Brain microvascular endothelial cell (primary cell): ENCODE measurements at regions not wholly inside any gene's neighbourhood (a gene's known extent, or its start where the extent isn't known, plus 50 kb on each side); places are given as distances from the start of the nearest gene placed in this dataset.
"Not testable (repeated sequence)": the region's sequence is repeated elsewhere in the genome, so short reads cannot be mapped to it uniquely, and the experiment has no call there.

ENCODE experiments used
- DNase-seq: peaks from one replicate; pipeline ENCODE4 v3.0.0-alpha.2; 2020
- H3K27ac ChIP-seq: fragments of 250-450 bp; sonication (Bioruptor Pico); 2 replicates; pipeline ENCODE4 v1.5.1; 2020; ENCODE audit warnings: mild to moderate bottlenecking, moderate library complexity
- H3K27me3 ChIP-seq: fragments of 250-450 bp; sonication (Bioruptor Pico); replicated peaks from 2 replicates; pipeline ENCODE4 v1.5.1; 2020; ENCODE audit warnings: mild to moderate bottlenecking
- H3K36me3 ChIP-seq: fragments of 250-450 bp; sonication (Bioruptor Pico); replicated peaks from 2 replicates; pipeline ENCODE4 v1.5.1; 2020; ENCODE audit warnings: mild to moderate bottlenecking
- H3K4me3 ChIP-seq: 2 replicates; pipeline ENCODE4 v1.5.1; 2011; ENCODE audit warnings: low read depth, mild to moderate bottlenecking, control low read depth, low read length, moderate library complexity
- CTCF ChIP-seq: IDR thresholded peaks from 2 replicates; pipeline ENCODE4 v1.5.1; 2011; ENCODE audit warnings: low read depth, mild to moderate bottlenecking, moderate library complexity, low read length, control low read depth, inconsistent platforms; ENCODE audit errors: missing control alignments
- in situ Hi-C: cut with HindIII; loops from 2 replicates; pipeline ENCODE4 v1.10.0; 2017; ENCODE audit warnings: low sequenced_read_pairs, low pct_ligation_motif_present

DNA sequence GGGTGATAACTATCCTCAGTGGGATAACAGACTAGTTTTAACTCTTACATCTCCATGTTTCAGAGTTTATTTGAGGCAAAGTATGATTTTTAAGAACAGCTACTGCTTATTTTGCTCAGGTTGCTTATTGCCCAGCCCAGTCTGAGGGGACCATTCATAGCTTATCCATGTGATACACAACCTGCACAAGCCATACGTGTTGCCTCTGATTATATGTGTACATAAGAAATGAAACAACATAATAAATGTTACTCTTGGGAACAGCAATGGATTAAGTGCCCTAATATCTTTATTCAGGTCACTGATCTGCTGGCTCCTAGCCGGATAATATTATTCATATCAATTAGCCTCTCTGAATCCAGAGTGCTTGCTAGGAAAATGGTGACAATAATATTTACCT, 236.2 kb downstream of the CGGBP1 start:
- H3K27me3 ChIP-seq = no peaks in the 10 kb centered on the region
- H3K36me3 ChIP-seq = no peaks in the 10 kb centered on the region

DNA sequence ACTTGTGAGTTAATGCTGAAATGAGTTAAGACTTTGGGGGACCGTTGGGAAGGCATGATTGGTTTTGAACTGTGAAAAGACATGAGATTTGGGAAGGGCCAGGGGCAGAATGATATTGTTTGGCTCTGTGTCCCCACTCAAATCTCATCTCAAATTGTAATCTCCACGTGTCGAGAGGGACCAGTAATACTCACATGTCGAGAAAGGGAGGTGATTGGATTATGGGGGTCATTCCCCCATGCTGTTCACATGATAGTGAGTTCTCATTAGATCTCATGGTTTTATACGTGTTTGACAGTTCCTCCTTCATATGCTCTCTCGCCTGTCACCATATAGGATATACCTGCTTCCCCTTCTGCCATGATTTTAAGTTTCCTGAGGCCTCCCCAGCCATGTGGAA, 245.3 kb downstream of the CGGBP1 start:
- H3K27me3 ChIP-seq, DNase-seq, H3K27ac ChIP-seq, H3K36me3 ChIP-seq, in situ Hi-C loops, H3K4me3 ChIP-seq: not testable (repeated sequence)

More for the DNA sequence above, 236.2 kb downstream of the CGGBP1 start:
- no peak overlapping the region for H3K4me3 ChIP-seq
- in situ Hi-C loops = no loop called here
- DNase-seq = no peak
- no peak for TF ChIP-seq CTCF
- H3K27ac ChIP-seq = no peak overlapping the region

GRCh38 chr3:87811953-87812352, 246.9 kb downstream of the CGGBP1 start:
- DNase-seq = no peak
- no peaks in the 10 kb centered on the region for H3K27me3 ChIP-seq
- H3K4me3 ChIP-seq = no peak overlapping the region
- H3K36me3 ChIP-seq = no peaks in the 10 kb centered on the region
- no peak overlapping the region for H3K27ac ChIP-seq
- in situ Hi-C loops = no loop called here
- no peak for TF ChIP-seq CTCF

- H3K4me3 ChIP-seq = no peak overlapping the region
- peak overlapping the region; percentile 58 for H3K27ac ChIP-seq
- H3K27me3 ChIP-seq = no peaks in the 10 kb centered on the region
- no peaks in the 10 kb centered on the region for H3K36me3 ChIP-seq
- peak; percentile 36 for DNase-seq
- TF ChIP-seq CTCF = no peak
- in situ Hi-C loops = no loop called here
These were observed 248.3 kb downstream of the CGGBP1 start for GRCh38 chr3:87810452-87811016.

DNA sequence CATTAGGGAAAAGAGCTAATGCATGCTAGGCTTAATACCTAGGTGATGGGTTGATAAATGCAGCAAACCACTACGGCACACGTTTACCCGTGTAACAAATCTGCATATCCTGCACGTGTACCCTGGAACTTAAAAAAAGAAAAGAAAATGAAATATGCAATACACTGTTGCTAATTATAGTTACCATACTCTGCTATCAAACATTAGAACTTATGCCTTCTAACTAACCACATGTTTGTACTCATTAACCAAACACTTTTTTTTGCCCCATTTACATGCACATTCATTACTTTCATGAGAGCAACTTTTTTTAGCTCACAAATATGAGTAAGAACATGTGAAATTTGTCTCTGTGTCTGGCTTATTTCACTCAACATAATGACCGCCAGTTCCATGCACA, 253.1 kb downstream of the CGGBP1 start:
- H3K36me3 ChIP-seq = no peaks in the 10 kb centered on the region
- no peak overlapping the region for H3K4me3 ChIP-seq
- TF ChIP-seq CTCF = no peak
- DNase-seq = no peak
- H3K27me3 ChIP-seq = no peaks in the 10 kb centered on the region
- no peak overlapping the region for H3K27ac ChIP-seq
- in situ Hi-C loops = no loop called here

DNA sequence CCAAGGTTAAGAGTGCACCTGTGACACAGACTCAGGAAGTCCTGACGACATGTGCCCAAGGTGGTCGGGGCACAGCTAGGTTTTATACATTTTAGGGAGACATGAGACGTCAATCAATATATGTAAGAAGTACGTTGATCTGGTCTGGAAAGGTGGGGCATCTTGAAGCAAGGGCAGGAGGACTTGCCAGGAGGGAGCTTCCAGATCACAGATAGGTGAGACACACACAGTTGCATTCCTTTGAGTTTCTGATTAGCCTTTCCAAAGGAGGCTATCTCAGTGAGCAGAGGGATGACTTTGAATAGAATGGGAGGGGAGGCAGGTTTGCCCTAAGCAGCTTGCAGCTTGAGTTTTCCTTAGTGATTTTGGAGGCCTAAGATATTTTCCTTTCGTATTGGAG, 257.4 kb downstream of the CGGBP1 start:
- in situ Hi-C loops = no loop called here
- Histone ChIP-seq H3K4me3 (no peak overlapping the region), H3K36me3 (no peaks in the 10 kb centered on the region), H3K27ac (no peak overlapping the region), H3K27me3 (no peaks in the 10 kb centered on the region)
- no peak for DNase-seq
- TF ChIP-seq CTCF = no peak
